NB4 (cell line): ENCODE measurements at regions not wholly inside any gene's neighbourhood (a gene's known extent, or its start where the extent isn't known, plus 50 kb on each side); places are given as distances from the start of the nearest gene placed in this dataset.

ENCODE experiments used
- CTCF ChIP-seq: IDR thresholded peaks from one replicate; pipeline ENCODE4 v1.5.1; 2012; ENCODE audit warnings: low read depth, low read length
- MAX ChIP-seq: IDR thresholded peaks from 2 replicates; pipeline ENCODE4 v1.6.1; 2011; ENCODE audit warnings: low read depth, low read length

- TF ChIP-seq CTCF (no peak), MAX (no peak)
Observed at GRCh38 chr14:62314871-62315270, 552.7 kb downstream of the SNAPC1 start.
